IMR-90 (cell line): ENCODE measurements at regions not wholly inside any gene's neighbourhood (a gene's known extent, or its start where the extent isn't known, plus 50 kb on each side); places are given as distances from the start of the nearest gene placed in this dataset.

Source experiments
- BHLHE40 ChIP-seq: fragments of 150-350 bp; IDR thresholded peaks from 2 replicates; pipeline ENCODE4 v1.6.1; 2016; ENCODE audit warnings: mild to moderate bottlenecking, low read depth, low read length
- CEBPB ChIP-seq: IDR thresholded peaks from 2 replicates; pipeline ENCODE4 v1.6.1; 2012; ENCODE audit warnings: low read depth, low read length, improper control_type of control experiment
- CTCF ChIP-seq: conservative IDR thresholded peaks from 2 replicates; pipeline ENCODE4 v1.5.1; 2012; ENCODE audit warnings: mild to moderate bottlenecking, low read depth, low read length, improper control_type of control experiment
- FOS ChIP-seq: fragments of 150-350 bp; IDR thresholded peaks from 2 replicates; pipeline ENCODE4 v1.6.1; 2016; ENCODE audit warnings: low read depth, low read length
- MAFK ChIP-seq: IDR thresholded peaks from 2 replicates; pipeline ENCODE4 v1.6.1; 2012; ENCODE audit warnings: low read depth, low read length, improper control_type of control experiment
- MXI1 ChIP-seq: IDR thresholded peaks from 2 replicates; pipeline ENCODE4 v1.6.1; 2012; ENCODE audit warnings: low read depth, mild to moderate bottlenecking, low read length, moderate library complexity, borderline replicate concordance
- NFE2L2 ChIP-seq: fragments of 150-350 bp; IDR thresholded peaks from 2 replicates; pipeline ENCODE4 v1.6.1; 2016; ENCODE audit warnings: low read depth, mild to moderate bottlenecking, low read length
- POLR2A ChIP-seq: IDR thresholded peaks from 2 replicates; pipeline ENCODE4 v1.6.1; 2012; ENCODE audit warnings: mild to moderate bottlenecking, low read depth, low read length
- RAD21 ChIP-seq: IDR thresholded peaks from 2 replicates; pipeline ENCODE4 v1.6.1; 2012; ENCODE audit warnings: low read length, improper control_type of control experiment
- RCOR1 ChIP-seq: IDR thresholded peaks from 2 replicates; pipeline ENCODE4 v1.6.1; 2012; ENCODE audit warnings: mild to moderate bottlenecking, low read length, improper control_type of control experiment; ENCODE audit not compliant: insufficient replicate concordance
- RFX5 ChIP-seq: IDR thresholded peaks from 2 replicates; pipeline ENCODE4 v1.8.0; 2012; ENCODE audit warnings: low read depth, mild to moderate bottlenecking, low read length, moderate library complexity

- TF ChIP-seq CEBPB (no peak), CTCF (no peak), MAFK (no peak), POLR2A (no peak), MXI1 (no peak), RAD21 (no peak), BHLHE40 (no peak), FOS (no peak), RCOR1 (no peak), RFX5 (no peak), NFE2L2 (no peak)
Observed at GRCh38 chr2:144217853-144218633, 301.9 kb downstream of the ZEB2 start.
